Activated CD8-positive, alpha-beta memory T cell treated with anti-CD3 and anti-CD28 coated beads for 36 hours (primary cell): ENCODE measurements at regions not wholly inside any gene's neighbourhood (a gene's known extent, or its start where the extent isn't known, plus 50 kb on each side); places are given as distances from the start of the nearest gene placed in this dataset.

Experiments used
- CTCF ChIA-PET: fragments of 350-600 bp; sonication (Branson Sonifier 250); formaldehyde crosslinking; loops from one replicate; lab custom pipeline; 2021; ENCODE audit warnings: antibody characterized with exemption; lab: Charles Lee
- POLR2A ChIA-PET: fragments of 350-600 bp; sonication (Branson Sonifier 250); formaldehyde crosslinking; loops from one replicate; lab custom pipeline; 2021; ENCODE audit warnings: antibody characterized with exemption; lab: Charles Lee

- ChIA-PET CTCF (no interaction called here), POLR2A (no interaction called here)
Observed at GRCh38 chr13:105432438-105432837, 1103.0 kb downstream of the EFNB2 start.

GRCh38 chr13:105428811-105429210 is 1106.7 kb downstream of the EFNB2 start:
- ChIA-PET CTCF (interaction anchor here (0.6 kb wide), 1 partner anchor 213 kb away, joined by 3 read pairs; no protein-coding TSS in a partner anchor), POLR2A (no interaction called here)

GRCh38 chr13:105426441-105426840 is 1109.0 kb downstream of the EFNB2 start:
- CTCF ChIA-PET, result no interaction called here
- POLR2A ChIA-PET, result no interaction called here

- ChIA-PET CTCF (no interaction called here), POLR2A (no interaction called here)
Observed at GRCh38 chr13:105414639-105415038, 1120.8 kb downstream of the EFNB2 start.

- CTCF ChIA-PET, result no interaction called here
- POLR2A ChIA-PET, result no interaction called here
Observed at GRCh38 chr13:105412171-105412570, 1123.3 kb downstream of the EFNB2 start.

GRCh38 chr13:105410602-105411001 is 1124.9 kb downstream of the EFNB2 start:
- ChIA-PET POLR2A (no interaction called here), CTCF (no interaction called here)

GRCh38 chr13:105406551-105406950 is 1128.9 kb downstream of the EFNB2 start:
- ChIA-PET CTCF (no interaction called here), POLR2A (no interaction called here)

GRCh38 chr13:105403086-105403485 is 1132.4 kb downstream of the EFNB2 start:
- CTCF ChIA-PET, result no interaction called here
- POLR2A ChIA-PET, result no interaction called here

- ChIA-PET POLR2A (no interaction called here), CTCF (no interaction called here)
Observed at GRCh38 chr13:105395041-105395440, 1140.4 kb downstream of the EFNB2 start.

- ChIA-PET CTCF (no interaction called here), POLR2A (no interaction called here)
Observed at GRCh38 chr13:105389373-105389772, 1146.1 kb downstream of the EFNB2 start.

GRCh38 chr13:105377452-105377851 is 1158.0 kb downstream of the EFNB2 start:
- ChIA-PET POLR2A (no interaction called here), CTCF (no interaction called here)

- ChIA-PET CTCF (no interaction called here), POLR2A (no interaction called here)
Observed at GRCh38 chr13:105370011-105370650, 1165.3 kb downstream of the EFNB2 start.

GRCh38 chr13:105368781-105369180 is 1166.7 kb downstream of the EFNB2 start:
- ChIA-PET CTCF (no interaction called here), POLR2A (no interaction called here)

GRCh38 chr13:105365831-105366230 is 1169.6 kb downstream of the EFNB2 start:
- CTCF ChIA-PET, result no interaction called here
- POLR2A ChIA-PET, result no interaction called here

- ChIA-PET POLR2A (no interaction called here), CTCF (no interaction called here)
Observed at GRCh38 chr13:105365021-105365550, 1170.4 kb downstream of the EFNB2 start.

- ChIA-PET POLR2A (no interaction called here), CTCF (no interaction called here)
Observed at GRCh38 chr13:105364191-105364590, 1171.3 kb downstream of the EFNB2 start.

- CTCF ChIA-PET, result no interaction called here
- POLR2A ChIA-PET, result no interaction called here
Observed at GRCh38 chr13:105363261-105364190, 1171.9 kb downstream of the EFNB2 start.

GRCh38 chr13:105353654-105354053 is 1181.8 kb downstream of the EFNB2 start:
- CTCF ChIA-PET, result no interaction called here

GRCh38 chr13:105349082-105349723 is 1186.3 kb downstream of the EFNB2 start:
- CTCF ChIA-PET, result no interaction called here
- POLR2A ChIA-PET, result no interaction called here

More at GRCh38 chr13:105353654-105354053, 1181.8 kb downstream of the EFNB2 start:
- POLR2A ChIA-PET, result no interaction called here

- POLR2A ChIA-PET, result no interaction called here
- CTCF ChIA-PET, result no interaction called here
Observed at GRCh38 chr13:105346141-105346775, 1189.2 kb downstream of the EFNB2 start.
